ENCODE measurements at regions not wholly inside any gene's neighbourhood (a gene's known extent, or its start where the extent isn't known, plus 50 kb on each side); places are given as distances from the start of the nearest gene placed in this dataset.

DNA sequence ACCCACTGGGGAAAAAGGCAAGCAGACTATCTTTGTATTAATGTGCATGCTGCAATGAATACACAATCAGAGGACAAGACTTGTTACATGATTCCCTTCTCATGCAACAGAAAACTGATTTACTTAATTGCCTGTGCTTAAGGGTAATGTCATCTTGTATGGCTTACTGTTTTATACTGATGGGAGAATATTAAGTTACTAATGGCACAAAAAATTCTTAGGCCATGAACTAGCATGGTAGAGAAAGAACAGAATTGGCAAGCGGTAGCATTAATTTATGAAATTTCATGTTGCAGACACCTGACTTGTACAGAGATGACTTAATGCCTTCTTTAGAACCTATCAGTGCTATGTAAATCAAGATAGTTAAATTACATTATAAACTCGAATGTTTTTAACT is 282.3 kb downstream of the CNTN3 start:
- no peak overlapping the region for H3K27ac ChIP-seq
- TF ChIP-seq CTCF (conservative IDR thresholded peaks at IDR 0.05), result no peak
- no peak for TF ChIP-seq ZFX (IDR thresholded peaks at IDR 0.05)

- H3K27ac ChIP-seq, result no peak overlapping the region
- TF ChIP-seq CTCF (conservative IDR thresholded peaks at IDR 0.05) (no peak), ZFX (IDR thresholded peaks at IDR 0.05) (no peak)
These were observed 282.7 kb downstream of the CNTN3 start for GRCh38 chr3:74331711-74332110.

GRCh38 chr3:74329096-74329495 is 285.4 kb downstream of the CNTN3 start:
- H3K27ac ChIP-seq, result no peak overlapping the region
- TF ChIP-seq CTCF (conservative IDR thresholded peaks at IDR 0.05) (no peak), ZFX (IDR thresholded peaks at IDR 0.05) (no peak)

- H3K27ac ChIP-seq, result no peak overlapping the region
- TF ChIP-seq ZFX (IDR thresholded peaks at IDR 0.05), result no peak
- no peak for TF ChIP-seq CTCF (conservative IDR thresholded peaks at IDR 0.05)
These were observed 286.0 kb downstream of the CNTN3 start for GRCh38 chr3:74328435-74328834.

GRCh38 chr3:74315291-74315690 is 299.2 kb downstream of the CNTN3 start:
- TF ChIP-seq CTCF (conservative IDR thresholded peaks at IDR 0.05), result no peak
- TF ChIP-seq ZFX (IDR thresholded peaks at IDR 0.05), result no peak
- no peak overlapping the region for H3K27ac ChIP-seq

GRCh38 chr3:74314696-74315095 is 299.8 kb downstream of the CNTN3 start:
- no peak overlapping the region for H3K27ac ChIP-seq
- TF ChIP-seq CTCF (conservative IDR thresholded peaks at IDR 0.05) (no peak), ZFX (IDR thresholded peaks at IDR 0.05) (no peak)

- no peak for TF ChIP-seq ZFX (IDR thresholded peaks at IDR 0.05)
- TF ChIP-seq CTCF (conservative IDR thresholded peaks at IDR 0.05), result no peak
These were observed 304.7 kb downstream of the CNTN3 start for GRCh38 chr3:74309716-74310115.

More at GRCh38 chr3:74309716-74310115, 304.7 kb downstream of the CNTN3 start:
- H3K27ac ChIP-seq, result no peak overlapping the region

Data from C4-2B (cell line).